ENCODE measurements at regions not wholly inside any gene's neighbourhood (a gene's known extent, or its start where the extent isn't known, plus 50 kb on each side); places are given as distances from the start of the nearest gene placed in this dataset.

DNA sequence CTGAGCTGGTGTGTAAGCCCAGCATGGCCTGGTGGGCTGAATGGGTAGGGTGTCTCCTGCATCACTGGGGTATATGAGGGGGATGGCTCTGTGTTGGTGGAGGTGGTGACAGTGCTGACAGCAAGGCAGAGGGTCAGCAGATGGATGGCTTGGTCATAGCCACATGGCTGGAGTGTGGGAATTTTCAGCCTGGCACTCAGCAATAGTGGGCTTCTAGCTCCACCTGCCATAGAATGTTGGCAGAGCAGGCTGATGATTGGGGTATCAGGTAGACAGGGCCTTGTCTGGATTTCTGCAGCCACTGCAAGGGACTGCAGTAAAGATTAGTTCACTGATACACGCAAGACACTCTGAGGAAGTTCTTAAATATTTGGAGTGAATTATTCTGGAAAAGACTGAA is 137.5 kb upstream of the BACH2 start:
- no peak for DNase-seq

DNA sequence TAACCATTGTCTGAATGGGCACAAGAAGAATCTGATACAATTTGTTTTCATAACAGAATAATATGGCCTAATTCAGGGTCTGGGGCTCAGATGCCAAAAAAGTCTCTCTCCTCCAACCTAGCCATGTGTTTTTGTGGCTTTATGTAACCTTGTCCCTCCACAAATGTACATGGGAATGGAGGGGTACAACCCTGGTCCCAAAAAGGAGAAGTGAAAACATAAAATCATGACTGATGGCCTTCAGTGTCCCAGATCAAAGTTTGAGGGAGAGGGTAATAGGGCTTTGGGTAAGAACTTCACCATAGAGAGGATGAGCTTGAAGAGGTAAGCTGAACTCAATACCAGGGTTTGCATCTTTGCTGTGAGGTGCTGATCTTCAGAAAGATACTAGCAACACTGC is 136.3 kb upstream of the BACH2 start:
- DNase-seq = no peak

DNA sequence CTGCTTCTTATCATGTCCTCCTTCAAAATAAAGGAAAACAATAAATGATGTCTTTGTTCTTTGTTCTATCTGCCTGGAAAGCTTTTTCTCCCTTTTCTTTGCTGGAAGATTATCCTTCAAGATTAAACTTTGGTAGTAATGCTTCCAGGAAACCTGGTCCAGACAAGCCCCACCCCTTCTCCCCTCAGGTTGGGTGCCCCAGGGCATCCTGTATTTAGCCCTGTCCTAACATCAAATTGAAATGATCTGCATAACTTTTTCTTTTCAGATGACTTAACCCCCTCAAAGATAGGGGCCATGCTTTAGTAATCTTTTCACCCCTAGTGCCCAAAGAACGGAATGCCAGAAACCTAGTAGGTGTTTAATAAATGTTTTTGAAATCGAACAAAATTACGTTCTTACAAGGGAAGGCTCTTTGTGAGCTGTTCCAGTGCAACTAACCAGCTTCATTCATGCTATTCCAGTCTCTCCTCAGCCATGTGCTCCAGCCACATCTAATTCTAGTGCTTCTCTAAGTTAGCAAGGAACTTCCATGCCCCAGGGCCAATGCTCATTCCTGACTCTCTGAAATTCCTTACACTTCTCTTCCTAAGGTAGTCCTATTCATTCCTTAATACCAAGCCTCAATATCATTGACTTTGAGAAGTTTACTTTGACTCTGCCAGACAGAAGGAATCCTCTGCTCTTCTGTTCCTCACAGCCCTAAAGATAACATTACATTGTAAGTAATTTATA is 135.6 kb upstream of the BACH2 start:
- DNase-seq = no peak

DNA sequence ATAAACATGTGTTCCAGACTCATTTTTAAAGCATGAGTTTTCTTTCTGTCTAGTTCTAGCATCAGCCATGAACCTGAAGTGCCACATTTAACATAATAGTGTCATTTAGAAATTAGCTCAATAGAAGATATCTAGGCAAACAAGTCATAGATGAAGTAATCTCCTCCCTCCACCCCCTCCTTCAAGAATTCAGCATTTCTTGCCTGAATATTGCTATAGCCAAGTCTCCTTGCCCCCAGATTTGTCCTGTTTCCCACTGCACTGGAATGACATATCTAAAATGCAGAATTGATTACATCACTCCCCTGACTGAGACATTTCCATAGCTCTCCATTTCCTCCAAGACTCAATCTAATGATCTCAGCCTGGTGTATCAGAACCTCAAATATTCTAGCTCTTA is 134.9 kb upstream of the BACH2 start:
- DNase-seq = no peak

DNA sequence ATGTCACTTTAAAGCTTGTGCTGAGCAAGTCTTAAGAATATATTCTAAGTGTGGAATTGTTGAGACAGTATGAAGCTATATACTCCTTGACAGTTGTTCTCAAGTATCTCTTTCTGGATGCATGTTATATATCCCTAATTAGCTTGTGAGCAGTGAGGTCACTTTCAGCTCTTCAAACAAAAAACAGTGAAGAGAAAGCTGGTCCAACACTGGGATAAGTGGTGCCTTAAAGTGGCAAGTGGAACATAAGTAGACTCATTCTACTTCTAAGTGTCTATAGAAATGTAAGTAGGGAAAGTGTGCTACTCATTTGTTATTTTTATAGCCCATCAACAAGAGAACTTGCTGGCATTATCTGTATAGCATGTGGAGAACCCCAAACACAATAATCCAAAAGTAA is 133.1 kb upstream of the BACH2 start:
- DNase-seq = no peak

DNA sequence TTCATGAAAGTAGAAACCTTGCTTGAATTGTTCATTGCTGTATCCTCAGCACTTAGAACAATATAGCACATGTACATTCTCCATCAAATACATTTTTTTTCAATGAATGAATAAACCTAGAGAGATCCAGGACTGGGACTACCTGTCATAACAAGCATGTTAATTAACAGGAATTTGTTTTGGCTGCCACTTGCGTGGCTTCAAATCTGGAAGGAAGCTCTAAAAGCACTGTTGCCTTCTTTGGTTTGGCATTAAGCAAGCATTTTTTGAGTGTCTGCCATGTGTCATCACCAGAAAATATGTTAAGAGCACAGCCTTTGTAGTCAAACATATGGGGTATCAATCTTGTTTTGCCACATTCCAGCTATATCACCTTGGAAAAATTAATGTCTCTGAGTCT is 131.9 kb upstream of the BACH2 start:
- DNase-seq = no peak

DNA sequence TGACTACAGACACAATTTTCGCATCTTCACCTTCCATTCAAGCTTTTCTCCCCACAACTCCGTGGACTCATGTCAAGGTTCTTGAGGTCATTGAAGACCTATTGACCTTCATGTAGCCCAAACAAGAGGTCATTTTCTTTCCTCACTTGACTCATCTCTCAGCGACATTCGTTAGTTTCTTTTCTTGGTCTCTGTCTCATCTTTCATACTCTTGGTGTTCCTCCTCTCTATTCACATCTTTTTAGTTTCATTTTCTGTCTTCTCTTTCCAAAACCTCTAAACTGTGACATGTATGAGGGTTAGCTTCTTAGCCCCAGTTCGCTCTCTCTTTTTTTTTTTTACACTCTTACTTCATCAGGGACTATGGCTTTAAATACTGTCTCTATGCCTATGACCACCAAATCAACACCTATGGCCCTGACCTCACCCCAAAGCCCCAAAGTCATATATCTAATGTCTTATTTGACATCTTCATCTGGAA is 128.6 kb upstream of the BACH2 start:
- no peak for DNase-seq

DNA sequence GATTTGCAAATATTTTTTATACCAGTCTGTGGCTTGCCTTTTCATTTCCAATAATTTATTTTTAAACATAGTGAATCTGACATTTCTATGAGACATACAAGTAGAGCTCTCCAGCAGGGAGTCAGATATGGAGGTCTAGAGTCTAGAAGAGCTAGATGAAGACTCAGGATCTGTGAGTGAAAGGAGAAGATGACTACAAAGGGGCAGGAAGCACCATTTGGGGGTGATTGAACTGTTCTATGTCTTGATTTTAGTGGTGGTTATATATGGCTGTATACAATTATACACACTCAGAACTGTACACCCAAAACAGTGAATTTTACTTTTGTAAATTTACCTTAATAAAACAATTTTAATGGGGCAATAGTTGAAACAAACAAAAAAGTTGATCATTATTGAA is 127.9 kb upstream of the BACH2 start:
- no peak for DNase-seq

DNA sequence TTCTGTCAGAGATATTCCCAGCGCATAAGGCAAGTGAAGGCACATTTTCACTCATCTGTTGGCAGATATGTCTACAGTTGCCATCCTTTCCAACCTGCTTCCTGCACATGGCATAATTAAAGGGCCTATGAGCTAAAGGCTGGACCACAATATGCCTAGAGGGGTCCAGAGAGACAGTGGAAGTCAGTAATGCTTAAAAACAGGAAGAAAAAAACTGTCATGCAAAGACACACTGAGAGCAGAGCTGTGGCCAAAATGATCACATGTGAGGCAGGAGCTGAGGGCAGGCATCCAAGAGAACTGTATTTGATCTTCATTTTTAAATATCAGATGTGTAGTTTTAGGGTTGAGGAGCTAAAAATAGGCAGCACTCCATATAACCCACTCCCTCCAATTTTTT is 125.0 kb upstream of the BACH2 start:
- DNase-seq = no peak

DNA sequence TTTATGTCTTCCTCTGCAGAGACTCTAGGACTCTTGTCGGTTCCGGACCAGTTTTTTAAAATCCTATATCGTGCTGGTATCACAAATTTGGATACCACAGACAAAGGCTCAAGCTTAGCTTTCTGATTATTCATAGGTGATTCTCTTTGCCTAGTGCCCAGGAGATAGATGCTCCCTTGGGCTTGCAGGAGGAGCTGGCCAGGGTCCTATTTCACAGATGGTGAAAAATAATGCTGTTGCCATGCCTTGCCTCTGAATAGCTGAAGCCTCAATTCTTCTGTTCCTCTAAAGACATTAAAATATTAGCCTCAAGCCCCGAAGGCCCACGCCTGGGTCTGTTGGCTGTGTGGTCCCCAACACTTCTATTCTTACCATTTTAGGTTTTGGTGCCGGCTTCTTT is 123.9 kb upstream of the BACH2 start:
- DNase-seq = no peak

DNA sequence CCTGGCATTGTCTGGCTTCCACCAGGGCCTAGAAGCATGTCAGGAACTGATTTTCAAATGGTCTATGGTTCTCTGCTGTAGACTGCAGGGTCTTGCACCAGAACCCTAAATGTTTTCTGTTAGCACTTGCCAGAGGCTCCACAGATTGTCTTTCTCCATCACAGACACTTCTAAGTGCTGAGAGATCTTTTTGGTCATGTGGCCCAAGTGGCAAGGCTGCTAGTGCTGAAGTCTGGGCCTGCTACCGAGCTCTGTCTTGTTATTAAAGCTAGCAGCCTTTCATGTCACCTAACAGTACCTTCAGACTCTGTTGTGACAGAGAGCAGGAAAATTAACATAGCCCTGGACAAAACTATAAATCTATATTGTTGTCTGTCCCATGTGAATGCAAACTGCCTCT is 120.7 kb upstream of the BACH2 start:
- no peak for DNase-seq

DNA sequence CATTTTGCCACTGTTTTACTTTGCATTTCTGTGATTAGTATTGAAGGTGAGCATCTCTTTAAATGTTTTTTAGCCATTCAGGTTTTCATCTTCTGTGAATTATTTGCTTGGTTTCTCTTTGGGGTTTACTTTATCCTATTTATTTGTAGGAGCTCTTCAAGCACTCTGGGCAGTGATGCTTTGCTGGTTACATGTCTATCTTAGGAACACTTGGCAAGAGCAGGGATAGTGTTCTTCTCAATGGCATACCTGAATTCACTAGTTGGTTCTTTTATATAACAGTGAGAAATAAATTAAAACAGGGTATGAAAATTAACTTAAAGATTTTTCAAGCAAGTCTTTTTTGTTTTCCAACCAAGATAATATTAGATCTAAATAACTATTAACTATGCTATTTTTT is 119.7 kb upstream of the BACH2 start:
- no peak for DNase-seq

DNA sequence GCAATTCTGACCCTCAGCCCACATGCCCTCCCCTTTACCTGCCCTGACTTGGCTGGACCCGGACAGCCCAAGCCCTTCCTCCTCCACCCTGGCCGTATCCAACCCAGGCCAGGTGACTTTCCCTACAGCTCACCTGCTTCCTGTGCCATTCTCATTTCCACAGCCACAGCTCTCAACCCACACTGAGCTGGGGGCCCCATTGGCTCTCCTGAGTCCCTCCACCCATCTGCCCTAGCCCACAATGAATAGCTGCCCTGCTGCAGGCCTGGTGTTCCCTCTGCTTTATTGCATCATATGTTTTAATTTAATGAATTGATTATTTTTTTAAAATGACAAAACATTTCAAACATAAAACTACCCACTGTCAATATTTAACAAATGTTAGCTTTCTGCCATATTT is 118.5 kb upstream of the BACH2 start:
- no peak for DNase-seq

DNA sequence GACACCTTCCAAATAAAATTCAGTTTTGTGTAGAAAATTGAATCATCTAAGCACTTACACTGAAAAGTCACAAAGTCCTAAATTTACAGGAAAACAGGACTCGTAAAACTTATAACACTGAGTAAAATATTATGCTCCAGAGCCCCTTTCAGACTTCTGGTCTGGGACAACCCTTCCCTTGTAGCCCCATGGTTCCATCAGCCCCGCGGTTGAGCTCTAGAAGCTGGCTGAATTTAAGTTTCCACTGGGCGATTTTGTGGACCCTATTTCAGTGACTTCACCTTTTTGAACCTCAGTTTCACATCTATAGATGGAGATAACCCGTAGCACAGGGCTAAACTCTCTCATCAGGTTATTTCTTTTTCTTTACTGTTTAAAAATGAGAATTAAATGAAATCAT is 117.7 kb upstream of the BACH2 start:
- no peak for DNase-seq

DNA sequence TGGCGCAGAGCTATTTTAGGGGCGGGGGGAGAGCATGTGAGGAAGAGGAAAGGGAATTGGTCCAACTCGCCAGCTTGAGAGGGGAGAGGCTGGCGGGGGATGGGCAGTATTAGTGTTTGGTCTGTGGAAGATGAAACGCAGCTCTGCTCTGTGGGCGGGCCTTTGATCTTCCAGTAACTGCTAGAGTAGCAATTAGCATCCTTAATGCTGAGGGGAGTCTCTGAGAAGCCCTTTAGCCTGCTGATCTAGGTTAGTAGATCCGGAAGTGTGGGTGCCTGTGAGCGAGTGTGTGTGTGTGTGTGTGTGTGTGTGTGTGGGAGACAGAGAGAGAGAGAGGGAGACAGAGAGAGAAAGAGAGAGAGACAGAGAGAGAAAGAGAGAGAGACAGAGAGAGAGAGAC is 117.2 kb upstream of the BACH2 start:
- DNase-seq = peak; percentile 74

DNA sequence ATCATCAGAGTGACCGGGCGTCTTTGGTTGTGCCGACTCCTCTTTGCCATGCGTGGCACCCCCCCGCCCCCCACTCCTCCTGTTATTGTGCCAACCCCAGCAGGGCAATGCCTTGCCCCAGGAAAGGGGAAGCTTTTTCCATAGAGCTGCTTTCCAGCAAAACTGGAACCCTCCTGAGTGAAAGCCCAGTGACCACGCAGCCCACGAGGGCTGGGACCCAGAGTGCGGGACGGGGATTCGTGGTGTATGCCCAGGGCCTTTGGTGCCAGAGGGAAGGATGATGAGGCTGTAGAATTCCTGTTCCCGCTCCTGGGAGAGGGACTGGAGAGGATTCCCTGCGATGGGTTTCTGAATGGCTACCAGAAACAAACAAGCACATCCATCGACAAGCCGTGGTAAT is 116.8 kb upstream of the BACH2 start:
- peak; percentile 20 for DNase-seq

DNA sequence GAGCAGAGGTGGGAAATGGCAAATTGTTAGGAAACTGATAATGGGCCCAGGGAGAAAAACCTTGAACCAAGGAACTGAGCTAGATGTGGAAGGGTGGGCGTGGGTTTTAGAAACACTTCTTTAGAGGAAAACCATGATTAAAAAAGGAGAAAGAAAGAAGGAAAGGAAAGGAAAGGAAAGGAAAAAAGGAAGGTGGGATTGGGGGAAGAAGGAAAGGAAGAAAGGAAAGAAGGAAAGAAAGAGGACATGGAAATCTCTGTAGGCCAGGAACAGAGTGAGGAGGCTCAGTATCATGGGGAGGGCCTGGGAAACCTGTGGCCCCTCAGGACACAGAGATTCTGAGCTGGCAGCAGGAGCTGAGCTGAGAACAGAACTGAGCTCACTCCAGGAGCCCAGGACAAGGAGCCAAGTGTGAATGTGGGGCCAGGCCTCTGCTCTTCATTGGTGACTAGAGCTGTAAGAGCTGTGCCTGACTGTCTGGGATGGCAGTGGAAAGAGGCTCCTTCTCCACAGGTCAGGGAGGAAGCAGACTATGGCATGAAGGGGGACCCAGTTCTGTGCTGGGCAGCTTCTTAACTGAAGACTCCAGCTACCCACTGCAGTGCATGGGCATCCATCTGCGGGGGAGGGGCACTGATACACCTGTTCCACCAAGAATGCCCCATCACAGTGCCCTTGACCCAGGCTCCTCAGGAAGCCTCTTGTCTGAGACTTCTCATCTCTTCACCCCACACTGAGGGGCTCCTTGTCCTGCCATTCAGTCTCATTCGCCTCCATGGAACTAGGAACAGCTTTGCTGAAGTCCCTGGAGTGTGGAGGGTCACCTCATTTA is 116.1 kb upstream of the BACH2 start:
- no peak for DNase-seq

DNA sequence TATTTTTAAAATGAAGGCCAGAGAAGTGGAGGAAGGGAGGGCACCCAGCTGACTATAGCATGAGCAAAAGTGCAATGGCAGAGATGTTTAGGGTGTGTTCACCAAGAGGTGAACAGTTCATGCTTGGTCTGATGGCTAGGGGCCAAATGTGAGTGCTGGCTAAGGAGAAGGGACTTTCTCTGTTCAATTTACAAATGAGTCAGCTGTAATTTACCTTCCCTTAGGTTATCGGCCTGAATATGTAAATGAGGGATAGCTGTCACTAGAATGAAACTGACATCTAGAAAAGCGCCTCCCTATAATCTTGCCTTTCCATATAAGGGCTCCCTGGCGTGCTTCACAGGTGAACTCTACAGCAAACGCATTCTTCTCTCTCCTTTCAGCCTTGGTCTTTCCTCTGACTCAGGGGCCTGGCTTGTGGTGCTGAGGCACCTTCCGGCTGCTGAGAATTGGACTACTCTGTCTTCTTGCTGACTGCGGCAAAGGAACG is 114.7 kb upstream of the BACH2 start:
- DNase-seq = no peak

DNA sequence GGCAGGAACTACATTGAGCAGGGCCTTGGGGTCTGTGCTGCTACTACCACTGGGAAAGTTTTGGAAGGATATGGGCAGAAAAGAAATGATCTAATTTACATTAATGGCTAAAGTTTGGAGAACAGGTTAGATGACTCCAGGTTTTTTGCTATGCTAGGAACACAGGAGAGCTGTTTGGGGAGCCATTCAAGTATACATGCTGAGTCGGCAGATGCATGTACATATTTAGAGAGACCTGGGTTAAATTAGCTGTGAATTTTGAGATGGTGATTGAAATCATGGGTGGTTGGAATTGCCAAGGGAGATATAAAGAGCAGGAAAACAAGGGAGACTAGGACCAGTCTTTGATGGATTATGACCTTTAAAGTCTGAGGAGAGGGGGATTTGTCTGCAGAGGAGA is 113.1 kb upstream of the BACH2 start:
- DNase-seq = no peak

DNA sequence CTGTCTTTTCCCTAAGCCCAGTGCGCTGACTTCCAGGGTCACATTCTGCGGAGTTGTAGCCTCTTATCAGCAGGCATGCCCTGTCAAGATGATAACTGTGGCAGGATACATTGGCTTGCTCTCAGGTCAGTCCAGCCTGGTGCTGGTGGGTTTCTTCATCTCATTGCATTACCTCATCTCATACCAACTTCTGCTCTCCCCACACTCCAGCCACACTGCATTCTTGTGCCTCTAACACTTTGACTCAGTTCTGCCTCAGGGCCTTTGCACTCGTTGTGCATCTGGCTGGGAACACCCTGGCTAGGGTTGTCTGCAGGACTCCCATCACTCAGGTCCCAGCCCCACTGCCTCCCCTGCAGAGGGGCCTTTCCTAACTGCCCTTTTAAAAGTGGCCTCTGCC is 110.3 kb upstream of the BACH2 start:
- DNase-seq = no peak

DNA sequence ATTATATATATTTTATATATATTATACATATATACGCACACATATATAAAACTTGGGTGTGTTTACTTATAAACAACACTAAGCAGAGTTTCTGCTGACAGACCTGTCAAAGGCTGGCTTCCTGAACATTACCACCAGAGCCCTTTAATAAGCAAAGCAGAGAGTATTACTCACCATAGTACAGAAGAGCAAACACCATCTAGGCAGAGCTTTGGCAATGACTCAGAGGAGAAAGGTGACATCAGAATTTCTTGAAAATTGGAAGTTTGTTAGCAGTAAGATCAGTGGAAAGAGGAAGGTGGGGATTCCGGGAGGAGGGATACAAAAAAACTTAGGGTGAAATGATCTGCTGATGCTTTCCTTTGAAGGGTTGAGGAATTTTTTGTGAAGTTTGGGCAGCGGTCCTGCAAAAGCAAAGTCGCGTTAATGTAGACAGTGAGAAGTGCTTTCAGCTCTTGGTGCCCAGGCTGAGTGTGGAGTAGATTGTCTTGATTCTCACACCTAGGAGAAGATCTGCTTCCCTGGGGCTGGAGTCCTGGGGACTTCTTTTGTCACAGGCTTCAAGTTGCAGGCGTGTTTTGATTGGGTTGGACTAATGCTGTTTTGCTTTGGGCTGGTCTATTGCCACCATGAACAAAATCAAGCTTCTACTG is 109.6 kb upstream of the BACH2 start:
- no peak for DNase-seq

DNA sequence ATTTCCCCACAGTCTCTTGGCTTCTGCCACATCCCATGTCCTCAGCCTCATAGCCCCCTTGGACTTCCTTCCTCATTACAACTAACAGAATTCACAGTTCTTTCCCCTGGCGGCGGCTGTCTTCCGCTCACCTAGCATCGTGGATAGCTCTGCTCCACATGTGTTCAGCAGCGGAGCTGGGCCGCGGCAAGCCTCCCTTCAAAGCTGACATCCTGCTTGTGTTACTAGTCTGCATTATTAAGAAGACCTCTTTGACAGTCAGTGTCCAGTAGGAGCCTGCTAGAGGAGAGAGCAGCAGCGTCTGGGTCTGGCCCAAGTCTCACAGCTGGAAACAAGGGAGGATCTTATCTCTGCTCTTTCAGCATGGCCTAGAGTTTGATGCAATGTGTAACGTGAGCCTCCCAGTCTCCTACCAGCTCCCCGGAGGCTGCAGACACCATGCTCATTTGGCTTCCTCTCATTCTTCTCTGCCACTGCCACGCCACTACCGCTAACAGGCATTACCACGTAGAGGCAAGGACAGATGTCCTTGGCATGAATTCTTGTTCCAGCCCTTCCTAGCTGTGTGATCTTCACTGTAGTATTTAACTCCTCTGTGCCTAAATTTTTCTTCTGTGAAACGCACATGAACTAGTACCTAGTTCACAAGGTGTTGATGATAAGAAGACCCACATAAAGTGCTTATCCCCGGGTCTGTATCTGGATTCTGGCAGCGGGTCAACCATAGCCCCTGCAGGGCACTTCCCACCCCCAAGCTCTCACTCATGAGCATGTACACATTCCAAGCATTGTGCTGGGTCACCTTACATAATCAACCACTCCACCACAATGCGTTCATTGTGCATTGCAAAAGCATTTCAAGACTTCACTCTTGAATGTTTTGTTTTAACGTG is 107.1 kb upstream of the BACH2 start:
- no peak for DNase-seq

DNA sequence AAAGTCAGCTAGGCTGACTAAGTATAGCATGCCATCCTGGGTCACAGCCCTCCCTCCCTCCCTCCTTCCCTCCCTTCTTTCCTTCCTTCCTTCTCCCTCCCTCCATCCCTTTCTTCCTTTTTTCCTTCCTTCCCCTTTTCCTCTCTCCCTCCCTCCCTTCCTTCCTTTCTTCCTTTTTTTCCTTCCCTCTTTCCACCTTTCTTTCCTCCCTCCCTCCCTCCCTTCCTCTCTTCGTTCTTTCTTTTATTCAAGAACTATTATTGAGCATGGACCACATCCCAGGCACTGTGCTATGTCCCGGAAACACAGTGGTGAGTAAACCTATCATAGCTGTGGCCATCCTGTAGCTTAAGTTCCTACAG is 106.2 kb upstream of the BACH2 start:
- no peak for DNase-seq

Data from NCI-H2227 treated with DMSO at 0.1 percent for 48 hours (cell line).